Naive thymus-derived CD4-positive, alpha-beta T cell (primary cell): ENCODE measurements at regions not wholly inside any gene's neighbourhood (a gene's known extent, or its start where the extent isn't known, plus 50 kb on each side); places are given as distances from the start of the nearest gene placed in this dataset.

ENCODE experiments used
- ATAC-seq: fragments of 150-1000 bp; cut with Tn5 transposase; 2 replicates; pipeline ENCODE4 v1.10.0; 2021; ENCODE audit warnings: mild to moderate bottlenecking, moderate library complexity
- CTCF ChIA-PET: fragments of 350-600 bp; sonication (Branson Sonifier 250); formaldehyde crosslinking; loops from one replicate; lab custom pipeline; 2021; ENCODE audit warnings: antibody characterized with exemption; lab: Charles Lee
- POLR2A ChIA-PET: fragments of 350-600 bp; sonication (Branson Sonifier 250); formaldehyde crosslinking; loops from one replicate; lab custom pipeline; 2021; ENCODE audit warnings: antibody characterized with exemption, inconsistent platforms; lab: Charles Lee
- DNase-seq, 9 donors: peaks; one replicate each; pipeline versions ENCODE4 v3.0.0 to v3.0.0-alpha.2; 2020 to 2022; ENCODE audit warnings: mixed read lengths in 1 of 9
- H3K27ac ChIP-seq: one replicate; pipeline ENCODE4 v1.7.0; 2013; ENCODE audit warnings: mild to moderate bottlenecking, low read depth, low read length, moderate library complexity
- H3K27me3 ChIP-seq, 2 donors: one replicate each; pipeline ENCODE4 v1.7.0; 2013; ENCODE audit warnings: low read length in 2 of 2, mild to moderate bottlenecking in 2 of 2, moderate library complexity in 2 of 2; ENCODE audit not compliant: control insufficient read depth in 2 of 2, insufficient read depth in 2 of 2
- H3K36me3 ChIP-seq, 3 experiments: 1 replicate in 2 of 3; 2 replicates in 1 of 3; pipeline ENCODE4 v1.7.0; 2013; ENCODE audit warnings: low read length in 3 of 3, mild to moderate bottlenecking in 3 of 3, moderate library complexity in 1 of 3; ENCODE audit not compliant: insufficient read depth in 3 of 3, control insufficient read depth in 2 of 3
- H3K4me1 ChIP-seq, 2 donors: one replicate each; pipeline ENCODE4 v1.7.0; 2013; ENCODE audit warnings: low read length in 2 of 2, mild to moderate bottlenecking in 2 of 2, moderate library complexity in 1 of 2; ENCODE audit not compliant: control insufficient read depth in 2 of 2, insufficient read depth in 2 of 2
- H3K4me3 ChIP-seq: 2 replicates; pipeline ENCODE4 v1.7.0; 2013; ENCODE audit warnings: mild to moderate bottlenecking, low read length
- H3K9me3 ChIP-seq, 3 experiments: 1 replicate in 2 of 3; 2 replicates in 1 of 3; pipeline ENCODE4 v1.7.0; 2013; ENCODE audit warnings: low read length in 3 of 3; ENCODE audit not compliant: control insufficient read depth in 2 of 3
- H3K27ac Mint-ChIP-seq, 9 donors: one replicate each; pipeline ENCODE4 v1.8.0; 2020 to 2022; ENCODE audit warnings: mixed read lengths in 9 of 9, mild to moderate bottlenecking in 8 of 9, moderate library complexity in 5 of 9, inconsistent platforms in 2 of 9
- H3K27me3 Mint-ChIP-seq, 5 donors: one replicate each; pipeline ENCODE4 v1.8.0; 2021 to 2022; ENCODE audit warnings: mixed read lengths in 5 of 5, mild to moderate bottlenecking in 1 of 5
- H3K36me3 Mint-ChIP-seq, 5 donors: one replicate each; pipeline ENCODE4 v1.8.0; 2020 to 2022; ENCODE audit warnings: mixed read lengths in 5 of 5, mild to moderate bottlenecking in 3 of 5, inconsistent platforms in 1 of 5
- H3K4me1 Mint-ChIP-seq, 7 donors: one replicate each; pipeline ENCODE4 v1.8.0; 2020 to 2022; ENCODE audit warnings: mixed read lengths in 7 of 7, mild to moderate bottlenecking in 3 of 7, inconsistent platforms in 1 of 7
- H3K4me3 Mint-ChIP-seq, 10 donors: one replicate each; pipeline ENCODE4 v1.8.0; 2020 to 2022; ENCODE audit warnings: mild to moderate bottlenecking in 10 of 10, mixed read lengths in 10 of 10, moderate library complexity in 6 of 10, inconsistent platforms in 2 of 10
- H3K9me3 Mint-ChIP-seq, 11 donors: one replicate each; pipeline ENCODE4 v1.8.0; 2020 to 2022; ENCODE audit warnings: mixed read lengths in 11 of 11, mild to moderate bottlenecking in 4 of 11, inconsistent platforms in 1 of 11, moderate library complexity in 1 of 11
- intact Hi-C, 2 donors: fragments of 100-400 bp; cut with micrococcal nuclease; formaldehyde crosslinking; loops; one replicate each; pipeline ENCODE4 v1.15.1; 2023

- no peaks in the 10 kb centered on the region for H3K36me3 Mint-ChIP-seq
- Histone ChIP-seq H3K9me3 (no peaks in the 10 kb centered on the region), H3K4me3 (no peak overlapping the region), H3K27ac (no peak overlapping the region), H3K27me3 (no peaks in the 10 kb centered on the region), H3K4me1 (no peaks in the 10 kb centered on the region), H3K36me3 (no peaks in the 10 kb centered on the region)
- ATAC-seq: no peak
- no peak overlapping the region for H3K27ac Mint-ChIP-seq
- no peak for DNase-seq
- POLR2A ChIA-PET: no interaction called here
- no peaks in the 10 kb centered on the region for H3K4me1 Mint-ChIP-seq
- H3K27me3 Mint-ChIP-seq: no peaks in the 10 kb centered on the region
- H3K9me3 Mint-ChIP-seq: peaks cover 0 to 24% (median 5%) of the 10 kb centered on the region in 11 donors
- no peak overlapping the region for H3K4me3 Mint-ChIP-seq
- CTCF ChIA-PET: no interaction called here
- intact Hi-C loops: no loop called here
Measured at GRCh38 chr18:60319129-60319528, 53.4 kb downstream of the MC4R start.

- H3K27ac ChIP-seq: no peak overlapping the region
- Mint-ChIP-seq H3K9me3 (peaks cover 0 to 8% (median 0%) of the 10 kb centered on the region in 11 donors), H3K27ac (no peak overlapping the region), H3K4me1 (no peaks in the 10 kb centered on the region), H3K36me3 (no peaks in the 10 kb centered on the region), H3K27me3 (no peaks in the 10 kb centered on the region), H3K4me3 (no peak overlapping the region)
- H3K36me3 ChIP-seq: no peaks in the 10 kb centered on the region
- CTCF ChIA-PET: no interaction called here
- intact Hi-C loops: no loop called here
- ATAC-seq: no peak
- H3K27me3 ChIP-seq: no peaks in the 10 kb centered on the region
- H3K4me1 ChIP-seq: no peaks in the 10 kb centered on the region
- DNase-seq: no peak
- H3K9me3 ChIP-seq: no peaks in the 10 kb centered on the region
- POLR2A ChIA-PET: no interaction called here
- no peak overlapping the region for H3K4me3 ChIP-seq
Measured at GRCh38 chr18:60311676-60312360, 60.8 kb downstream of the MC4R start.

GRCh38 chr18:60295674-60296073 lies 76.9 kb downstream of the MC4R start:
- Histone ChIP-seq H3K4me1 (no peaks in the 10 kb centered on the region), H3K4me3 (no peak overlapping the region), H3K36me3 (no peaks in the 10 kb centered on the region), H3K27ac (no peak overlapping the region), H3K9me3 (no peaks in the 10 kb centered on the region), H3K27me3 (no peaks in the 10 kb centered on the region)
- H3K27ac Mint-ChIP-seq: no peak overlapping the region
- peaks cover 0 to 8% (median 0%) of the 10 kb centered on the region in 11 donors for H3K9me3 Mint-ChIP-seq
- H3K36me3 Mint-ChIP-seq: no peaks in the 10 kb centered on the region
- no peak overlapping the region for H3K4me3 Mint-ChIP-seq
- H3K27me3 Mint-ChIP-seq: no peaks in the 10 kb centered on the region
- CTCF ChIA-PET: no interaction called here
- DNase-seq: no peak
- ATAC-seq: no peak
- H3K4me1 Mint-ChIP-seq: no peaks in the 10 kb centered on the region
- intact Hi-C loops: no loop called here
- POLR2A ChIA-PET: no interaction called here

- no peaks in the 10 kb centered on the region for H3K36me3 Mint-ChIP-seq
Measured at GRCh38 chr18:60292186-60292585, 80.4 kb downstream of the MC4R start.

GRCh38 chr18:60279391-60279790 lies 93.2 kb downstream of the MC4R start:
- H3K9me3 Mint-ChIP-seq: peaks cover 0 to 3% (median 0%) of the 10 kb centered on the region in 11 donors
- H3K27ac Mint-ChIP-seq: no peak overlapping the region
- DNase-seq (no peak), ATAC-seq (no peak)
- no peak overlapping the region for H3K4me3 ChIP-seq
- no peak overlapping the region for H3K4me3 Mint-ChIP-seq
- H3K4me1 Mint-ChIP-seq: no peaks in the 10 kb centered on the region
- H3K27ac ChIP-seq: no peak overlapping the region
- no peaks in the 10 kb centered on the region for H3K9me3 ChIP-seq
- H3K36me3 Mint-ChIP-seq: no peaks in the 10 kb centered on the region
- ChIA-PET POLR2A (no interaction called here), CTCF (no interaction called here)
- H3K36me3 ChIP-seq: no peaks in the 10 kb centered on the region
- intact Hi-C loops: no loop called here
- no peaks in the 10 kb centered on the region for H3K27me3 ChIP-seq
- H3K4me1 ChIP-seq: no peaks in the 10 kb centered on the region
- H3K27me3 Mint-ChIP-seq: no peaks in the 10 kb centered on the region

More at GRCh38 chr18:60292186-60292585, 80.4 kb downstream of the MC4R start:
- Histone ChIP-seq H3K27ac (no peak overlapping the region), H3K9me3 (no peaks in the 10 kb centered on the region), H3K4me3 (no peak overlapping the region), H3K36me3 (no peaks in the 10 kb centered on the region), H3K4me1 (no peaks in the 10 kb centered on the region), H3K27me3 (no peaks in the 10 kb centered on the region)
- Mint-ChIP-seq H3K9me3 (peaks cover 0 to 5% (median 0%) of the 10 kb centered on the region in 11 donors), H3K4me1 (no peaks in the 10 kb centered on the region), H3K27me3 (no peaks in the 10 kb centered on the region), H3K27ac (no peak overlapping the region), H3K4me3 (no peak overlapping the region)
- intact Hi-C loops: no loop called here
- DNase-seq: no peak
- no peak for ATAC-seq
- POLR2A ChIA-PET: no interaction called here
- CTCF ChIA-PET: no interaction called here

- H3K4me3 ChIP-seq: no peak overlapping the region
- no peaks in the 10 kb centered on the region for H3K4me1 ChIP-seq
- Mint-ChIP-seq H3K4me1 (no peaks in the 10 kb centered on the region), H3K9me3 (peaks cover 0 to 5% (median under 1%) of the 10 kb centered on the region in 11 donors), H3K27ac (no peak overlapping the region), H3K27me3 (no peaks in the 10 kb centered on the region), H3K36me3 (no peaks in the 10 kb centered on the region), H3K4me3 (no peak overlapping the region)
- ATAC-seq (no peak), DNase-seq (no peak)
- no peaks in the 10 kb centered on the region for H3K27me3 ChIP-seq
- no peaks in the 10 kb centered on the region for H3K9me3 ChIP-seq
- POLR2A ChIA-PET: no interaction called here
- intact Hi-C loops: no loop called here
- no peak overlapping the region for H3K27ac ChIP-seq
- CTCF ChIA-PET: no interaction called here
- H3K36me3 ChIP-seq: no peaks in the 10 kb centered on the region
Measured at GRCh38 chr18:60277855-60278480, 94.6 kb downstream of the MC4R start.
